Epithelial cell of esophagus (primary cell): ENCODE measurements at regions not wholly inside any gene's neighbourhood (a gene's known extent, or its start where the extent isn't known, plus 50 kb on each side); places are given as distances from the start of the nearest gene placed in this dataset.

ENCODE experiments used
- DNase-seq: peaks from one replicate; pipeline ENCODE4 v3.0.0; 2010; ENCODE audit warnings: low read depth
- H3K4me3 ChIP-seq: 2 replicates; pipeline ENCODE4 v1.5.1; 2011; ENCODE audit warnings: mild to moderate bottlenecking, low read length, control low read depth
- TF ChIP-seq, protein P1 (sequence below): IDR thresholded peaks from 2 replicates; pipeline ENCODE4 v1.5.1; 2011; ENCODE audit warnings: low read depth, mild to moderate bottlenecking, low read length, control low read depth, inconsistent platforms; ENCODE audit not compliant: insufficient read depth; ENCODE audit errors: missing control alignments

- no peak overlapping the region for H3K4me3 ChIP-seq
- DNase-seq, result peak; percentile 92
- TF ChIP-seq, protein P1, sequence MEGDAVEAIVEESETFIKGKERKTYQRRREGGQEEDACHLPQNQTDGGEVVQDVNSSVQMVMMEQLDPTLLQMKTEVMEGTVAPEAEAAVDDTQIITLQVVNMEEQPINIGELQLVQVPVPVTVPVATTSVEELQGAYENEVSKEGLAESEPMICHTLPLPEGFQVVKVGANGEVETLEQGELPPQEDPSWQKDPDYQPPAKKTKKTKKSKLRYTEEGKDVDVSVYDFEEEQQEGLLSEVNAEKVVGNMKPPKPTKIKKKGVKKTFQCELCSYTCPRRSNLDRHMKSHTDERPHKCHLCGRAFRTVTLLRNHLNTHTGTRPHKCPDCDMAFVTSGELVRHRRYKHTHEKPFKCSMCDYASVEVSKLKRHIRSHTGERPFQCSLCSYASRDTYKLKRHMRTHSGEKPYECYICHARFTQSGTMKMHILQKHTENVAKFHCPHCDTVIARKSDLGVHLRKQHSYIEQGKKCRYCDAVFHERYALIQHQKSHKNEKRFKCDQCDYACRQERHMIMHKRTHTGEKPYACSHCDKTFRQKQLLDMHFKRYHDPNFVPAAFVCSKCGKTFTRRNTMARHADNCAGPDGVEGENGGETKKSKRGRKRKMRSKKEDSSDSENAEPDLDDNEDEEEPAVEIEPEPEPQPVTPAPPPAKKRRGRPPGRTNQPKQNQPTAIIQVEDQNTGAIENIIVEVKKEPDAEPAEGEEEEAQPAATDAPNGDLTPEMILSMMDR, result no peak
These were observed 180.8 kb upstream of the KCNK2 start for GRCh38 chr1:214901718-214902117.

- TF ChIP-seq, protein P1, result no peak
- no peak overlapping the region for H3K4me3 ChIP-seq
- peak; percentile 89 for DNase-seq
These were observed 179.8 kb upstream of the KCNK2 start for GRCh38 chr1:214902636-214903320.

DNA sequence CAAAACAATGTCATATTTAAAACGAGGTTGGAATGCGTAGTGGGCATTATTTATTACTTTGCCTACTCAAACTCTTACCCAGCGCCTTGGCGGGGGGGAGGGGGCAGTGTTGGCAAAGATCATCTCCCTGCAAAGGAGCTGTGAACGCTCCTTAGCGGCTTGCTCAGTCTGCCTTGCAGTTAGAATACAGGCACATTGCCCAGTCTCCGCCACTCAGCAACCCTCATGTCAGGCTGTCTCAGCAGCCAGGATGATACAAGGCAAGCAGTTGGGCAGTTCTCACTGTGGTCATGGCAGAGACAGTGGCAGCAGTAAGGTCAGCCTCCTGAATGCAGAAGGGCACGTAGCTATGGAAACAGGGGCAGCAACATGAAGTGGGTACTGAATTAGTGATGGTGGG, 170.4 kb upstream of the KCNK2 start:
- H3K4me3 ChIP-seq, result no peak overlapping the region
- TF ChIP-seq, protein P1, result no peak

DNA sequence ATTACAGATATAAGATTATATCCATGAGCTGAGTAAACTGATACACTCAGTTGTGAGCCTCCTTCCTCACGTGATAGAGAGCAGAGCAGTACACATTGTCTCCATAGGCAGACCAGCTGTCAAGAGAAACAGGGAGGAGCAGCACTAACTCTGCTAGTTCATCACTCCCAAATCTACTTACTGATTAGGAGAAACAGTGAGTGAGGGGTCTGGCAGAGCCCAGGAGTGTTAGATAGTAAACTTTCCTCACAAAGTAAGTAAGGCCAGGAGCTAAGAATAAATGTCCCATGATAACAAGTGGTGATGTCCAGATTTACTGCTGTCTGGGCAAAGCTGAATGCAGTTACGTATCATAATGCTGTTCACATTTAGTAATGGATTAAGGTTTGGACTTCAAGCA, 168.6 kb upstream of the KCNK2 start:
- H3K4me3 ChIP-seq, result no peak overlapping the region
- DNase-seq, result no peak
- TF ChIP-seq, protein P1, result no peak

More for the DNA sequence above, 170.4 kb upstream of the KCNK2 start:
- DNase-seq, result no peak

- no peak for DNase-seq
- TF ChIP-seq, protein P1, result no peak
- no peak overlapping the region for H3K4me3 ChIP-seq
These were observed 165.4 kb upstream of the KCNK2 start for GRCh38 chr1:214917081-214917635.

DNA sequence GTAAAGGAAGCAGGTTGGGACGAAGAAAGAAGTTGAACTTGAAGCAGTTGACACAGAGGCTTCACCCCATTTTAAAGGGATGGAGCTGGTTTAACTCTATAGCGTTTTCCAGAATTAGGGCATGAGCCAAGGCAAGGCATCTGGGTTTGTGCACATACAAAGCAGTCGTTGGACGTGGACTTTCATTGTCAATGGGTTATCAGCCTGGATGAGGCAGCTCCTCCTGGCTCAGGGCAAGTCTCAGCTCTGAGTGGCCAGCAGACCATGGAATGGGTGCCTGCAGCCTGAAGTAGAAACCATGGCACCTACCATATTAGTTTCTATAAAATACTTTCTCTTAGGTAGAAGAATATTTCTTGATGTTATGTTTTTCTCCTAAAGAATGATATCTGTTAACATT, 163.8 kb upstream of the KCNK2 start:
- TF ChIP-seq, protein P1, result no peak
- no peak overlapping the region for H3K4me3 ChIP-seq
- no peak for DNase-seq

DNA sequence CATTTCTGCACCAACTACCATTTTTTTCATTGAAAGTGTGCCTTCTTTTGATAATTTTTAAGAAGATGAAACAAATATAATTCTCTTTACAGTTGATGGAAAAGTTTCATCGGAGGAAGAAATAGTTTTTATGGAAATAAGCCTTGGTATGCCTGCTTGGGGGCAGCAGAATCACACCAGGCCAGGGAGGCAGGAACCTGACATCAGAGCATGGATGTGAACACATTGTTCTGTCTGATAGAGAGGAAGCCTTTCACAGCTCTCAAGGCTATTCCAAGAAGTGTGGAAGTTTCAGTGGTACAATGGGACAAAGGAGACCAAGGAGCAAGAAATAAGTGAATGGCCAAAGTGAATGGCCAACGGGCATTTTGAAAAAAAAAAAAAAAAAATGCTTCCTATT, 162.2 kb upstream of the KCNK2 start:
- H3K4me3 ChIP-seq, result no peak overlapping the region
- TF ChIP-seq, protein P1, result no peak
- no peak for DNase-seq
